ENCODE measurements at regions not wholly inside any gene's neighbourhood (a gene's known extent, or its start where the extent isn't known, plus 50 kb on each side); places are given as distances from the start of the nearest gene placed in this dataset.
"Not testable (repeated sequence)": the region's sequence is repeated elsewhere in the genome, so short reads cannot be mapped to it uniquely, and the experiment has no call there.

- no peak overlapping the region for H3K27ac ChIP-seq
- no peak for TF ChIP-seq CTCF (conservative IDR thresholded peaks at IDR 0.05; ENCODE audit: low read depth, low read length)
- H3K4me1 ChIP-seq (ENCODE audit: low read depth, poor library complexity, severe bottlenecking), result no peaks in the 10 kb centered on the region
- H3K36me3 ChIP-seq (ENCODE audit: insufficient read depth), result no peaks in the 10 kb centered on the region
- H3K79me2 ChIP-seq (ENCODE audit: insufficient read depth, low read depth), result no peaks in the 10 kb centered on the region
- H3K27me3 ChIP-seq (ENCODE audit: insufficient read depth, low read depth), result no peaks in the 10 kb centered on the region
- no peak overlapping the region for H2AFZ ChIP-seq (ENCODE audit: low read depth)
- H3K9ac ChIP-seq, result no peak overlapping the region
- H4K20me1 ChIP-seq (ENCODE audit: insufficient read depth), result no peaks in the 10 kb centered on the region
- no peak overlapping the region for H3K4me3 ChIP-seq (IDR thresholded peaks at IDR 0.05; ENCODE audit: insufficient read depth, low read depth, low read length)
- H3K4me2 ChIP-seq, result no peak overlapping the region
Observed at GRCh38 chr14:86143248-86143647, 613.3 kb downstream of the FLRT2 start.

- Histone ChIP-seq H2AFZ (ENCODE audit: low read depth) (no peak overlapping the region), H3K4me2 (no peak overlapping the region), H3K27me3 (ENCODE audit: insufficient read depth, low read depth) (no peaks in the 10 kb centered on the region), H3K79me2 (ENCODE audit: insufficient read depth, low read depth) (no peaks in the 10 kb centered on the region), H4K20me1 (ENCODE audit: insufficient read depth) (no peaks in the 10 kb centered on the region), H3K4me3 (IDR thresholded peaks at IDR 0.05; ENCODE audit: insufficient read depth, low read depth, low read length) (no peak overlapping the region), H3K4me1 (ENCODE audit: low read depth, poor library complexity, severe bottlenecking) (no peaks in the 10 kb centered on the region), H3K36me3 (ENCODE audit: insufficient read depth) (no peaks in the 10 kb centered on the region), H3K9ac (no peak overlapping the region), H3K27ac (no peak overlapping the region)
- TF ChIP-seq CTCF (conservative IDR thresholded peaks at IDR 0.05; ENCODE audit: low read depth, low read length), result no peak
Observed at GRCh38 chr14:86141966-86142365, 612.0 kb downstream of the FLRT2 start.

GRCh38 chr14:86129426-86129825, 599.5 kb downstream of the FLRT2 start:
- H3K9ac ChIP-seq, result no peak overlapping the region
- H3K4me2 ChIP-seq, result no peak overlapping the region
- H3K27me3 ChIP-seq (ENCODE audit: insufficient read depth, low read depth), result no peaks in the 10 kb centered on the region
- no peak for TF ChIP-seq CTCF (conservative IDR thresholded peaks at IDR 0.05; ENCODE audit: low read depth, low read length)
- no peaks in the 10 kb centered on the region for H4K20me1 ChIP-seq (ENCODE audit: insufficient read depth)
- no peak overlapping the region for H3K4me3 ChIP-seq (IDR thresholded peaks at IDR 0.05; ENCODE audit: insufficient read depth, low read depth, low read length)
- no peaks in the 10 kb centered on the region for H3K79me2 ChIP-seq (ENCODE audit: insufficient read depth, low read depth)
- H3K36me3 ChIP-seq (ENCODE audit: insufficient read depth), result no peaks in the 10 kb centered on the region
- H2AFZ ChIP-seq (ENCODE audit: low read depth), result no peak overlapping the region
- no peak overlapping the region for H3K27ac ChIP-seq
- H3K4me1 ChIP-seq (ENCODE audit: low read depth, poor library complexity, severe bottlenecking), result no peaks in the 10 kb centered on the region

GRCh38 chr14:86124328-86124727, 594.4 kb downstream of the FLRT2 start:
- Histone ChIP-seq H3K79me2 (ENCODE audit: insufficient read depth, low read depth) (no peaks in the 10 kb centered on the region), H3K4me2 (no peak overlapping the region), H2AFZ (ENCODE audit: low read depth) (no peak overlapping the region), H3K4me1 (ENCODE audit: low read depth, poor library complexity, severe bottlenecking) (peaks cover 3% of the 10 kb centered on the region), H3K9ac (no peak overlapping the region), H3K4me3 (IDR thresholded peaks at IDR 0.05; ENCODE audit: insufficient read depth, low read depth, low read length) (no peak overlapping the region), H3K27me3 (ENCODE audit: insufficient read depth, low read depth) (no peaks in the 10 kb centered on the region), H3K36me3 (ENCODE audit: insufficient read depth) (no peaks in the 10 kb centered on the region), H3K27ac (no peak overlapping the region), H4K20me1 (ENCODE audit: insufficient read depth) (no peaks in the 10 kb centered on the region)
- TF ChIP-seq CTCF (conservative IDR thresholded peaks at IDR 0.05; ENCODE audit: low read depth, low read length), result no peak

GRCh38 chr14:86115972-86116371, 586.0 kb downstream of the FLRT2 start:
- H3K27me3 ChIP-seq (ENCODE audit: insufficient read depth, low read depth), result no peaks in the 10 kb centered on the region
- H4K20me1 ChIP-seq (ENCODE audit: insufficient read depth), result no peaks in the 10 kb centered on the region
- H3K4me1 ChIP-seq (ENCODE audit: low read depth, poor library complexity, severe bottlenecking), result peaks cover 6% of the 10 kb centered on the region
- H3K36me3 ChIP-seq (ENCODE audit: insufficient read depth), result no peaks in the 10 kb centered on the region
- H2AFZ ChIP-seq (ENCODE audit: low read depth), result no peak overlapping the region
- no peak overlapping the region for H3K9ac ChIP-seq
- H3K4me3 ChIP-seq (IDR thresholded peaks at IDR 0.05; ENCODE audit: insufficient read depth, low read depth, low read length), result no peak overlapping the region
- no peak for TF ChIP-seq CTCF (conservative IDR thresholded peaks at IDR 0.05; ENCODE audit: low read depth, low read length)
- no peaks in the 10 kb centered on the region for H3K79me2 ChIP-seq (ENCODE audit: insufficient read depth, low read depth)
- H3K4me2 ChIP-seq, result no peak overlapping the region
- H3K27ac ChIP-seq, result no peak overlapping the region

- H3K4me1 ChIP-seq (ENCODE audit: low read depth, poor library complexity, severe bottlenecking); H4K20me1 ChIP-seq (ENCODE audit: insufficient read depth); H2AFZ ChIP-seq (ENCODE audit: low read depth); H3K9ac ChIP-seq; H3K4me2 ChIP-seq; H3K36me3 ChIP-seq (ENCODE audit: insufficient read depth); H3K27ac ChIP-seq; H3K27me3 ChIP-seq (ENCODE audit: insufficient read depth, low read depth); H3K4me3 ChIP-seq (IDR thresholded peaks at IDR 0.05; ENCODE audit: insufficient read depth, low read depth, low read length); H3K79me2 ChIP-seq (ENCODE audit: insufficient read depth, low read depth): not testable (repeated sequence)
Observed at GRCh38 chr14:86110871-86111270, 580.9 kb downstream of the FLRT2 start.

Data from KMS-11 (cell line).